Activated T-helper 1 cell treated with anti-CD3 and anti-CD28 coated beads, Interleukin-2, amount 50 U/mL, for 16 hours (primary cell): ENCODE measurements at regions not wholly inside any gene's neighbourhood (a gene's known extent, or its start where the extent isn't known, plus 50 kb on each side); places are given as distances from the start of the nearest gene placed in this dataset.
"Not testable (repeated sequence)": the region's sequence is repeated elsewhere in the genome, so short reads cannot be mapped to it uniquely, and the experiment has no call there.

Experiments used
- DNase-seq, 2 donors: peaks; one replicate each; pipeline ENCODE4 v3.0.0-alpha.2; 2020; ENCODE audit warnings: low read depth in 1 of 2, low spot score in 1 of 2

DNA sequence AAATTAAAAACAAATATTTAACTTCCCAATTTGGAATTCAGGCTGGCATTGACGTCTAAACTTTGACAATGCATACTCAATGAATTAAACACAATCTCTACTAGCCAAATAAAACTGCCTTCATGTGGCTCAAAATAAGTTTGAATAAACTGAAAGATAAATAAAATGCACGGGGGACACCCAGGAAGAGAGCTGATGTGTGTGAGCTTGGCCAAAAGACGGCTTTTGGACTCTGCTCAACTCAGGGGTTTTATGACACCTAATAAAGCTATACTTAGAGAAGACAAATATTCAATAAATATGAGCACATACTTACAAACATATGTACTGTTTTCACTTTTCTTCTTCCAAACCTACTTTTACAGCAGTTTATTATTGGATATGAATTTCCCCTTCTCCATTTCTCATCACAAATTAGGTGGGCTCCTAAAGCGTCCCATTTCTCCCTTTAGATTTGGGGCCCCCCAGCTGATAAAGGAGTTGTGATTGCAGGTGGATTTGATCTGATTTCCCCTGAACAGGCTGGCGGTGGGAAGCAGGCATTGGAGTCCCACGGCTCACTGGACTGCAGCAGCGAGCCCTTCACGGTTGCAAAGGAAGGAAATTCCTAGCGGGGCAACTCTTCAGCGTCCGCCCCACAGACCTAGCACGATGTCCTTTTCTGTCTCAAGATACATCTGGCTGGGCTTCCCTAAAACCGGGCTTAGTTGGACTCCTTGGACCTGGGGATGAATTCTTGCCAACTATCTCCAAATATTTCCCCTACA is 79.6 kb downstream of the INSIG1 start:
- DNase-seq, result no peak

DNA sequence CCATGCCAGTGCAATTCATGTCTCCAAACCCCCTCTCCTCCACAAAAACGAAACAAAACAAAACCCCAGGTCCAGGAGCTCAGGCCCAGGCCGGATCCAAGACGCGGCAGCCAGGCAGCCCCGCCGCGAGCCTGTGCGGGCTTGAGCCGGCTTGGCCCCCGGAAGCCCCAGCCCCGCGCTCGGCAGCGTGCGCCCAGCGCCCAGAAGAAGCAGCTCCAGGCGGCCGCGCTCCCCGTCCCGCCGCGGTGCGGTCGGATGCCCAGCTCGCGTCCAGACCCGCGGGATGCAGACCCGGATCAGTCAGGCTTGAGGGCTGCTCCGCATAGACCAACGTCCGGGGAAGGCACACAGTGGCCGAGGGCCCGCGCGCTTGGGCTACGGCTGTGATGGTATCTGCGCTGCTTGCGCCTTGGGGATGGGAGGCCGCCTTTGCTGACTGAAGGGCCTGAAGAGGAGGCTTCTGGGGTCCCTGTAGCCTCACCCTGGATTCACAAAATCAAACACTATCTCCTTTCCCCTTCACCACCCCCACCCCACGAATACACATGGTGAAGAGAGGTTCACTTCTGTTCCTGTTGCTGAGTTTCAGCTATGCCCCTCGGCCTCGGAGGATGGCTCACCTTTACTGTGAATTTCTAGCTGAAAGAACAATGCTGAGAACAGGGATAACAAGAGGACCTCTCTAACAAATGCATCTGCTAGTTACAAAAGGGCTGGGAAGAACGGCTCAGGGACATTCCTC is 79.9 kb upstream of the EN2 start:
- DNase-seq, result no peak

DNA sequence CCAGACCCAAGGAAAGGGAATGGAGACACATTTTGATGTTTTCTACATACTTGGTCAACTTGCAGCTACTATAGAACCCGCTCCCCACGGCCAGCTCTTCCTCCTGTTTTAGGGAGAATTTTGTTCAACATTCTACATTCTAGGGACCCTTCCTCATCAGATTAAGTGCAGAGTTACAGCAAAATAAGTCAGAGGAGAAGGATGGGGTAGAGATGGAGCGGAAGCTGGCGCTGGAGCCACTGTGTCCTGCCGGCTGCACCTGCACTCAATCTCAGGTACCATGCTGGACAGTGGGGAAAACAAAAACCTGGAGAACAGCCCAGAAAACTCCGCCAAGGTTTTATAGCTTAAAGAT is 79.4 kb upstream of the EN2 start:
- no peak for DNase-seq

DNA sequence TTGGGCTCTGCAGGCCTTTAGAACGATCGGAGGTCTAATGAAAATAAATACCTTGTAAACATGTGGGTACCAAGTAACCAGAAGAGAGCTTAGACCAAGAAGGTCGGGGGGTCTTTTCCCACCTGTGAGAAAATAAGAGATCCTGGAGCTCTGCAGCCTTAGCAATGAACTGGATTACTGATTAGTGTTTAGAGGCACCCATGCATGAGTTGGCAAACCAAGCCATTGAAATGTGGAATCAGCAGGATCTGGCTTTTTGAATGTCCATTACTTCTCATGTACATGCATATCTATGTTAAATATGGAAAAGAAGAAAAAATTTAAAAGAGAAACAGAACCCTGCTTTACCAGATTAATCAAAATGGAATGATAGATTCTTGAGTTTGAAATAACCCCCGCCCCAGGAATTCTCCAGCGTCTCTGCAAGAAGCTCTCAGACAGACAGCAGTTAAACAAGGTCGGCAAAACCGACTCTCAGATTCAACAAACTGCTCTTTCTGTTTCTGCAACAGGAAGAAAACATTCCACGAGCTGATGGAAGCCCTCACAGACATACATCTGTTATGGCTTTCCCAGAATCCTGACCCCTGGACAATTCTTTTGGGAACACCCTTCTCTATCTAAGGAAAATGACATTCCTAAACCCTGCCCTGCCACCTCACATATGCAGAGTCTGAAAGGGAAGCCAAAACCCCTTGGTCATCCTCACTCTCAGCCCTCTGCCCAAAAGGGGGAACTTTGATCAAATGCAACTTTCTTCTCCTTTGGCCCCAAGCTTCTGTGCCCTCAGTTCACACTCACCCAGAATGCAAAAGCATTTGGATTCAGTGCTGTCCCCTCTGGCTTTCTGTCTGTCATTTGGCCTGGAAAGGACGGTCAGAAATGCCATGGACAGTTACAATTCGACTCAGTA is 78.7 kb upstream of the EN2 start:
- no peak for DNase-seq

DNA sequence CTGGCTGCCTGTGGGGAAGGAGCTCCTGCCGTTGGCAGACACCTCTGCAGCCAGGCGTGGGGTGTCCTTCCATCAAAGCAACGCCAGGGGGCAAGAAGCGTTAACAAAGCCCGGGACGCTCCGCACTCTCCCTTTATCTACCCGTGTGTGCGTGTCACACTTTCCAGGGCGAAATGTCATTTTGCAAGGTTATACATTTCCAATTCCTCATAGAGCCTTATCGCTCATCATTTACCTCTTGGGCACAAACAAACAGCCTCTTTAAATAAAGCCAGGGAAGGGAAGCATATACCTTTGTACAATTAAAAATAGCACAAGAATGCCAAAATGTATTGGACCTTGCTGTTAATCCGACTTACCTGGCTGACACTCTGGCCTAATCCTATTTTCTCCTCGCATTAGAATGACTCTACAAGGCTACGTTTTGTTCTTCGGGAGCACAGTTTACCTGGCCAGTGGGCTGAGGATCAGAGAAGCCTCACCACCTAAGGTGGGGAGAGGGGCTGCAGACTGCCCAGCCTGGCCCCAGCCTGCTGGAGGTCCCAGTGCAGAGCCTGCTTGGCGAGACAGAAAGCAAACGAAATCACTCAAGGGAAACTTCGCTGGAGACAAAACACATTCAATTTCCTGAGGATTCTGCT is 77.6 kb upstream of the EN2 start:
- peak; percentile 19 to 20 for DNase-seq

DNA sequence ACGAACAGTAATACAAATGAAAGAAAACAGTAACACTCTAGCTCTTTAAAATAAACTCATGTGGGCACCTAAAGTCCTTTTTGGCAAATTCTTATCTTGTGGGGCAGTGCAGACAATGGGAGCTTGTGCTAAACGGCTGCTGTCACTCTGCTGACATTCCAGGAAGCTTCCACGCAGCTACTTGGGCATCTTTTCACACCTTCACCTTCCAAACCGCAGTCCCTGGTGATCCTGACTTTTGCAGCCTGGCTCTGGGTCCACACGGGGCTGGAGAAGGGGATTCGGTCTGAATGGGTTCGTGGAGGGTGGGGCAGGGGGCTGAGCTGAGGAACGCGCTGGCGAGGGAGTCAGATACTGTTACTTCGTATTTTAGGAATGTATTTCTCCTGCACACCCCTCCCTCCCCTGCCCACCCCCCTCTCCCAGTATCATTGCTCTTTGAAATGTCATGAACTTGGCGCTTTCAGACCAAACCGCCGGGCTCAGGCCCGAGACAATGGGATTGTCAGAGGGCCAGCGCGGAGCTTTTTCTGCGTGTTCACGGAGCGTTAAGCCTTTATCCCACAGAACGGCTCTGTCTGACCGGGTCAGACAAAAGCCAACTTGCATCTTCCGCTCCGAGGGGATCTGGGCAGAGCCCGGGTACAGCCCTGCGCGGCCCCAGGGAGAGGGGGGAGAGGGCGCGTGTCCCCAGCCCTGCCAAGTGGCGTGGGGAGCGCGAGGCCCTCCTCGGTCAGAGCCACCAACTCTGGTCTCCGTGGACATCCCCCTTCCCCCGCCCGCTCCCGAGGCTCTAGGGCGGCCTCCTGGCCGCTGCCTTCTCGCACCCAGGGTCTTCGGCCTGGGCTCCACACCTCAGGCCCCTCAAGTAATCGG is 76.7 kb upstream of the EN2 start:
- no peak for DNase-seq

DNA sequence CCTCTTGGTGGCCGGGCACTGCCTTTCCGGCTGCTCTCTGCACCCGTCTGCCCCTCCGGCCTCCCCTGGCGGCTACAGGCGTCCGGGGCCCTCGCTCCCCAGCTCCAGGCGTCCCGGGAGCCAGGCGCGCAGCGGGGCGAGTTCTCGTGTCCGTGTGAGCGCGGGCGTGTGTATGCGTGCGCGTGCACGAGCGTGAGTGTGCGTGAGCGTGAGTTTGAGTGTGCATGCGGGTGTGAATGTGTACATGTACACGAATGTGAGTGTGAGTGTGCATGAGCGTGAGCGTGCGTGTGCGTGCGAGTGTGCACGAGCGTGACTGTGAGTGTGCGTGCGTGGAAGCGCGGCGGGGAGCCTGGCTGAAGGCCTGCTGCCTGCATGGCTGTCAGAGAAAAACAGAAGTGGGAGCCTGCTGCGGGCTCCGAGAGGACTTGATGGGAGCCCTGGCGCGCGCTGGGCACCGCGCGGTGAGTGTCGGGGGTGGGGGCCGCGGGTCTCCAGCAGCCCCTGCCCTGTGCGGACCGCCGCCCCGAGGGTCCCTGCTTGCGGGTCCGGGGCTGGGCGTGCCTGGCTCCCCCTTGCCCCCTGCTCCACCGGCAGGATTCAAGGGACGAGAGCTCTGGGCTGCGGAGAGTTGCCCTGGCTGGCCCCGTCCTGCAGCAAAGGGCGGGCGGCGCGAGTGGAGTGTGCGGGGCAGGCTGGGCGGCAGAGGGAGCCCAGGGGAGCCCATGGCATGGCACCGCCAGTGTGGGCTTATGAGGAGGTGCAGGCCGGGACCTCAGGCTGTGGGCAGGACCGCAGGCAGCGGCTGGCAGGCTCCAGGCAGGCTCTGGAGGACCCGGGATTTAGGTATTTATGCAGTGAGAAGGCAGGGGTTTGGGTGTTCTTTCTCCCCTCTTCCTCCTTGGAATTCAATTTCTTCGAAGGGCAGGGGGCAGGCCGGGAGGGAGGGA is 75.8 kb upstream of the EN2 start:
- no peak for DNase-seq

DNA sequence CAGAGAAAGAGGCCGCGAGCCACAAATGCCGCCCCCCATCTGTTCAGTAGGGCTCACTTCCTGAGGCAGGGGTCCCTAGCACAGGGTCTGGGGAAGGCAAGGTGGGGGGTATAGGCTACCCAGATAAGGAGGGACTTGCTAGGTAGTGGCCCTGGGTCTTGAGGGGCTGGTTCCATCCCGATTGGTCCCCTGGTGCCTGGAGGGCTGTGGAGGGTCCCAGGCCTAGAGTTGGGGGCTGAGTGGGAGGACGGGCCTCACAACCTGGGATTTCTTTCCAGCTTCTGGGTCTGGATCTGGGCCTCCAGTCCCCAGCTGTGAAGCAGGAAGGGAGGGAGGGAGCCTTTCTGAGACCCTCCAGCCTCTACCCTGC is 75.1 kb upstream of the EN2 start:
- no peak for DNase-seq

DNA sequence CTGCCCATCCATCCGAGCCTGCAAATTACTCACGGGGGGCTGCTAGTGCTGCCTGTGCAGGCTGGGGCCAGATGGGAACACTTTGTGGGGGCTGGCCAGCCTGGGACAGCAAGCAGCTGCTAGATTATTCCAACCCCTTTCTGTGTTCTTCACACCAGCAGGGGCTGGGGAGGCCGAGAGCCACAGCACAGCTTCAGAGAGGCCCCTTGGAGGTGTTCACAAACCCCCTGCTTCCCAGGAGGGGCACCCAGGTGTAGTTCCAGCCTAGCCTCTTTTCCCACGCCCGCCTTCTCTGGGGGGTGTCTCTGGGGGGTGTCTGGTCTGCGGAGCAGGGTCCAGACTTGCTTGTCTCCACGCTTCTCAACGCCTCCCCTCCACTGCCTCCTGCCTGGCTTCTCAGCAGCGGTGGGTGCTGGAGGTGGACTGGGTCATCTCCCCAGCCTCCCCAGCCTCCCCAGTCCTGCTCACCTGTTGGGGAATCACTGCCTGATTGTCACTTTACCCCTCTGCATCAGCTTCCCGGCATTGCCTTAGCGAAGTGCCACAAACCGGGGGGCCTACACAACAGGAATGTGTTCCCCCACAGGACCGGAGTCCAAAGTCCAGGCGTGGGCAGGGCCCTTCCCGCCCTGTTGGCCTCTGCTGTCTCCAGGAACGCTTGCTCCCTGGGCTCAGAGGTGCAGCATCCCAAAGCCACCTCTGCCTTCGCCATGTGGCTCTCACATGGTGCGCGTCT is 74.0 kb upstream of the EN2 start:
- DNase-seq, result no peak

DNA sequence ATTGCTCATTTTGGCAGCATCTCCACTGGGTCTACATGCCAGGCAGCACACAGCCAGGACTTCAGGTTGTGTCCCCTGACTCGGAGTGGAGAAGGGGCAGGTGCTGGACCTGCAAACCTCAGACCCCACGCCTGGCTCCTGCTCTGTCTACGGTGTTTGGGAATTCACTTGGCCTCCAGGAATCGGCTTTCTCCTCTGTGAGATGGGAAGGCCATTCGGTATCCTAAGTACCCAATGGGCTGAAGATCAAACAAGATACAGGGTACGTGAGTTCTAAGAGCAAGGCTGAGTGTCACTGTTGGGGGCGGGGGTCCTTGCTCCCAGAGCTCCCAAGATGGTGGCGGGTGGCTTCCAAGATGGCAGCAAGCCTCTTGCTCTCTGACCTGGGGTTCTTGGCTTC is 73.2 kb upstream of the EN2 start:
- DNase-seq, result no peak

DNA sequence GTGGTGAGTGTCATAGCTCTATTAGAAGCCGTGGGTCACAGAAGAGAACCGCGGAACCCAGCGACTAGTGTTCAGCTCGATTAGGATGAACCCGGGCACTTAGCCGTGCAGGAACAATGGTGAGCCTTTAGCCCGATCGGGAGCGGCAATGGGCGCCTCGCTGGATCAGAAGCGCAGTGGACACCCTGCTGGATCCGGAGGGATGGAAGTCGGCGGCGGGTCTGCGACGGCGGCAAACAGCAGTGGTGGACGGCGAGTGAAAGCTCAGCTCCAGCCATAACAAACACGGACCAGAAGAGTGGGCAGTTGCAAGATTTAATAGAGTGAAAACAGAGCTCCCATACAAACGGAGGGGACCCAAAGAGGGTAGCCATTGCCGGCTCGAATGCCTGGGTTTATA is 72.7 kb upstream of the EN2 start:
- not testable (repeated sequence) for DNase-seq

DNA sequence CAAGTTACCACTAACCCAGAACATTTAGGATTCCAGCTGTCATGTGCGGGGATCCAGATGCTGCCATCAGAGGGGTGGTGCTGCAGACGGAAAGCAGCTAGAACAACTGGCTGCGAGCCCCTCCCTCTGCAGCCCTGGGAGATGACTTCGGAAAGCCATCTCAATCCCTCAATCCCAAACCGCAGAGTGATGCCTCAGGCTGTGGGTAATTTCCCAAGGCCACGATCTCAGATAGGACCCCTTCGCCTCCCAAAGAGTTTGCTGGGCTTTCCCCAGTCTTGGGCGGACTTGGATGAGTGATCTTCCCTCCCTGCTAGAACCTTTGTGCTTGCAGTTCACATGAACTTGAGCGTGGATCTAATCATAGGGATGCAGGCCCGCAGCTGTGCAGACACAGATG is 71.3 kb upstream of the EN2 start:
- no peak for DNase-seq

DNA sequence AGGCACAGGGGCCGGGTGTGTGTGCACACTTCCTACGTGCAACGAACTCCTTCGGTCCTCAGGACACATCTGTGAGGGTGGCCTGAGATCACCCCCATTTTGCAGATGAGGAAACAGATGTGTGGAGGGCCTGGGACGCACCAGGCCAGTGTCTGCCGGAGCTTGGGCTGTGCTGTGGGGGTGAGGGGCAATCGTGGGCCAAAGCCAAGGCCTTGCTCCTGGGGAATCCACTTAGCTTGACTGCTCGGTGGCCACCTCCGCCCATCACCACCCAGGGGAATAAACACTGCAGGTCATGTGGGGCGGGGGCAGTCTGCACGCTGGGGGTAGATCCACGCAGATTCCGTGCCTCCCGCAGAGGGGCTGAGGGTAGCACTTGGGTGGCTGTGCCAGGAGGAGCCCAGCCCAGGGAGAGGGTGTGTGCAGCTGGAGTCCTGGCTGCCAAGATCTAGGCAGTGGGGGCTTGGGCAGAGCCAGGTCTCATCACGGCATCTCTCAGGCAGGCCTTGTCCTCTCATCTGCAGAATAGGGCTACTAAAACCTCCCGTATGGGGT is 70.8 kb upstream of the EN2 start:
- DNase-seq, result no peak

DNA sequence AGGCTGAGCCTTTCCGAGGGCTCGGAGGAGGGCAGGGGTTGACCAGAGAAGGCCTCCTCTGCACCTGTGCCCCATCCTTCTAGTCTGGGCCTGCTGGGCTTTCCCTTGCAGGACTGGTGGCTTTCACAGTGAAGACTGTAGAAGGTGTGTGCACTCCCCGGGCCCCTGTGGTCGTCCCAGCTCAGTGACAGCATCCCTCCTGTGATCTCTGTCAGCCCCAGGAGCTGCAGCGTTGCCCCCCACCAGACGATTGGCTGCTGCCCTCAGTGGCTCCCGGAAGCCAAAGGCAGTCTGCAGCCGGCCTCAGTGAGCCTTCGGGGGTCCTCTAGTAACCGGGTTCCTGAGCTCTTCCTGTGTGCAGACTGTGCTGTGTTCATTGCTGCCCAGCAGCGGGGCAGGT is 69.4 kb upstream of the EN2 start:
- DNase-seq, result no peak

DNA sequence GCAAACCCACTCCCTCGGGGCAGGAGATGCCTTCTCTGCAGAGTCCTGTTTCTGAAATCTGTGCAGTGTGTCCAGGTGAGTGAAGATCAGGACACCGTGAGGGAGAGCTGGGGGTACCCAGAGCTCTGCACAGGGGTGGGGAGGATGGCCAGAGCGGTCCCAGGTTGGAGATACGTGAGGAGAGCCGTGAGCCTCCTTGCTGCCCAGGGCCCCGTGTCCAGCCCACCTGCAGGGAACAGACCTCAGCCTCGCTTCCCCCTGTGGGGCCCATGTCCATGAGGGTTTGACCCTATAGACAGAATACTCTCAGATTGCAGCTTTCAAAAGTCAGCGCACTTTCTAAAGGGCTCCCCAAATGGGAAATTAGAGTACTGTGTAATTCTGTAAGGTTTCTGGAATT is 66.5 kb upstream of the EN2 start:
- DNase-seq, result no peak

DNA sequence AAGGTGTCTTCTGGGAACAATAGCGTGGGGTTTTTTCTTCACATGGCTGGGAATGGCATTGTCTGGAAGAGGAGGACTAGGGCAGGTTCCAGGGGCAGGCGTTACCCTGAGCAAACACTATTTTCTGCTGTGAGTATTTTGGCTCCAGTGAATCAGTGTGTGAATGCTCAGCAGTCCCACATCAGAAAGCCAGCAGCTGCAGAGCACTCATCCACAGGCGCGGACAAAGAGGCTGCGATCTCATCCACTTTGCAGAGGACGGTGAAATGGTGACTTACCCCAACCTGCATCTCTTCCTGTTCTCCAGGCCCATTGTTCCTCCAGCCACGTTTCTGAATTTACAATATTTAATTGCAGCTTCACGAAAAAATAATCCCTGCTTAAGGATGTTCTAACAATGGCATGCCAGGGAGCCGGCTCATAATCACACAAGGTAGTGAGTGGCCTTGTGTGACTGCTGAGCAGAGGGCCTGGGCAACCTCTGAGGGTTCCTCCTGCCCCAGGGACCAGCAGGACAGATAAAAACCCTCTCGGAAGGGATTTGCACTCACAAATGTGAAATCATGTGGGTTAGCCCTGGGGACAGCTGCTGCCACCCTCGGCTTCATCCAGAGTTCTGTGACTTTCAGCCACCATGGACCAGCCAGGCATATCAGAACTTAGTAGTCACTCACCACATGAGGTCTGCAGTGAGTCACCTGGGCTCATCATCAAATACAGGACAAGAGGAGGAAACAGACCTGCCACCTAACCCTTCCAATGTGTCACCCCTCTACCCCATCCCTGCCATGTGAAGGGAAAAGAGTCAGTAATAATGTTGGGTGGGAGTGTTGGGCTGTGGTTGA is 65.0 kb upstream of the EN2 start:
- no peak for DNase-seq

DNA sequence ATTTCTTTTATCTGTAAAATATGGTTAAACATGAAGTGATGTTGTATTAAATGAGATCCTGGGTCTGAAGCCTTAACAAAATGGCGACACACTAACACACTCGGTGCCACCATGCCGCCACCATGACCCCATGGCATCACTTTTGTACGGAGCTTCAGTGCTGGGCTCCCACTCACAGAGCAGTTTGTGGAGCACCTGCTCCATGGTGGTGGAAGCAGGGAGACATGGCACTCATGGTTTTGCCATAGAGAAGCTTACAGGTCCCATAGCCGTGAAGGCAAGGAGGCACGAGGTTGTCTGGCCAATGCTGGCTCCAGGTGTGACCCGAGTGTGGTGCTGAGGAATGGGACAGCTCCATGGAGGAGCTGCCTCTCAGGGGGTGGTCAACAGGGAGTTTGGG is 63.5 kb upstream of the EN2 start:
- DNase-seq, result no peak
